ENCODE measurements at regions not wholly inside any gene's neighbourhood (a gene's known extent, or its start where the extent isn't known, plus 50 kb on each side); places are given as distances from the start of the nearest gene placed in this dataset.
"Not testable (repeated sequence)": the region's sequence is repeated elsewhere in the genome, so short reads cannot be mapped to it uniquely, and the experiment has no call there.

- no peak for DNase-seq
These were observed 107.7 kb upstream of the TSC22D2 start for GRCh38 chr3:150300388-150300787.

GRCh38 chr3:150299201-150299600 is 108.9 kb upstream of the TSC22D2 start:
- no peak for DNase-seq

- no peak for DNase-seq
These were observed 111.1 kb upstream of the TSC22D2 start for GRCh38 chr3:150296966-150297365.

- DNase-seq = no peak
These were observed 111.9 kb upstream of the TSC22D2 start for GRCh38 chr3:150296123-150296735.

- no peak for DNase-seq
These were observed 114.6 kb upstream of the TSC22D2 start for GRCh38 chr3:150293401-150294001.

GRCh38 chr3:150292891-150293290 is 115.2 kb upstream of the TSC22D2 start:
- no peak for DNase-seq

- DNase-seq = no peak
These were observed 116.6 kb upstream of the TSC22D2 start for GRCh38 chr3:150291515-150291914.

- DNase-seq = peak; percentile 38
These were observed 121.5 kb upstream of the TSC22D2 start for GRCh38 chr3:150286390-150287147.

GRCh38 chr3:150285601-150286000 is 122.5 kb upstream of the TSC22D2 start:
- DNase-seq = no peak

GRCh38 chr3:150278843-150279381 is 129.2 kb upstream of the TSC22D2 start:
- no peak for DNase-seq

GRCh38 chr3:150278195-150278594 is 129.9 kb upstream of the TSC22D2 start:
- no peak for DNase-seq

- no peak for DNase-seq
These were observed 130.7 kb upstream of the TSC22D2 start for GRCh38 chr3:150277444-150277843.

GRCh38 chr3:150275941-150276340 is 132.2 kb upstream of the TSC22D2 start:
- DNase-seq = no peak

GRCh38 chr3:150274372-150274771 is 133.7 kb upstream of the TSC22D2 start:
- DNase-seq = no peak

GRCh38 chr3:150273396-150273795 is 134.7 kb upstream of the TSC22D2 start:
- no peak for DNase-seq

GRCh38 chr3:150271591-150271960 is 136.5 kb upstream of the TSC22D2 start:
- no peak for DNase-seq

GRCh38 chr3:150270883-150271590 is 137.1 kb upstream of the TSC22D2 start:
- no peak for DNase-seq

GRCh38 chr3:150270444-150270843 is 137.7 kb upstream of the TSC22D2 start:
- not testable (repeated sequence) for DNase-seq

GRCh38 chr3:150269526-150269925 is 138.6 kb upstream of the TSC22D2 start:
- DNase-seq = no peak

- no peak for DNase-seq
These were observed 139.4 kb upstream of the TSC22D2 start for GRCh38 chr3:150268426-150269391.

- DNase-seq = no peak
These were observed 140.8 kb upstream of the TSC22D2 start for GRCh38 chr3:150267288-150267687.

GRCh38 chr3:150265305-150265704 is 142.8 kb upstream of the TSC22D2 start:
- DNase-seq = no peak
